ENCODE measurements at regions not wholly inside any gene's neighbourhood (a gene's known extent, or its start where the extent isn't known, plus 50 kb on each side); places are given as distances from the start of the nearest gene placed in this dataset.

- no peak for DNase-seq (ENCODE audit: low read depth)
Observed at GRCh38 chr10:75294518-75294865, 58.7 kb upstream of the COMTD1 start.

GRCh38 chr10:75294031-75294437 is 58.3 kb upstream of the COMTD1 start:
- no peak for DNase-seq (ENCODE audit: low read depth)

GRCh38 chr10:75293446-75293820 is 57.7 kb upstream of the COMTD1 start:
- no peak for DNase-seq (ENCODE audit: low read depth)

- DNase-seq (ENCODE audit: low read depth) = no peak
Observed at GRCh38 chr10:75292794-75293445, 57.2 kb upstream of the COMTD1 start.

- DNase-seq (ENCODE audit: low read depth) = no peak
Observed at GRCh38 chr10:75291805-75292204, 56.0 kb upstream of the COMTD1 start.

- DNase-seq (ENCODE audit: low read depth) = no peak
Observed at GRCh38 chr10:75288140-75288711, 52.5 kb upstream of the COMTD1 start.

- no peak for DNase-seq (ENCODE audit: low read depth)
Observed at GRCh38 chr10:75287697-75288096, 51.9 kb upstream of the COMTD1 start.

GRCh38 chr10:75286901-75287300 is 51.1 kb upstream of the COMTD1 start:
- no peak for DNase-seq (ENCODE audit: low read depth)

Measured in GM04504 (cell line).